Natural killer cell treated with Interleukin-12 subunit alpha and Interleukin-12 subunit beta and Interleukin-15 and Interleukin-18, amount 100 ng/mL, for 72 hours (primary cell): ENCODE measurements at regions not wholly inside any gene's neighbourhood (a gene's known extent, or its start where the extent isn't known, plus 50 kb on each side); places are given as distances from the start of the nearest gene placed in this dataset.

ENCODE experiments used
- ATAC-seq, 2 donors: fragments of 150-1000 bp; cut with Tn5 transposase in 1 of 2; sonication (Bioruptor Pico), chemical (Tn5 transposase) in 1 of 2; 2 replicates each; pipeline ENCODE4 v1.10.0; 2021
- DNase-seq: peaks from one replicate; pipeline ENCODE4 v3.0.0; 2022; ENCODE audit warnings: low spot score
- H3K27ac Mint-ChIP-seq, 2 donors: 1 replicate in 1 of 2; 2 replicates in 1 of 2; pipeline ENCODE4 v1.8.0; 2022; ENCODE audit warnings: mixed read lengths in 2 of 2, mild to moderate bottlenecking in 1 of 2, moderate library complexity in 1 of 2
- H3K27me3 Mint-ChIP-seq, 2 donors: 1 replicate in 1 of 2; 2 replicates in 1 of 2; pipeline ENCODE4 v1.8.0; 2022; ENCODE audit warnings: mixed read lengths in 2 of 2
- H3K36me3 Mint-ChIP-seq: one replicate; pipeline ENCODE4 v1.8.0; 2022; ENCODE audit warnings: mixed read lengths
- H3K4me1 Mint-ChIP-seq, 2 donors: 1 replicate in 1 of 2; 2 replicates in 1 of 2; pipeline ENCODE4 v1.8.0; 2022; ENCODE audit warnings: low read depth in 2 of 2, mixed read lengths in 2 of 2, mild to moderate bottlenecking in 1 of 2
- H3K4me3 Mint-ChIP-seq: one replicate; pipeline ENCODE4 v1.8.0; 2022; ENCODE audit warnings: mixed read lengths
- H3K9me3 Mint-ChIP-seq: 2 replicates; pipeline ENCODE4 v1.8.0; 2022; ENCODE audit warnings: mixed read lengths

DNA sequence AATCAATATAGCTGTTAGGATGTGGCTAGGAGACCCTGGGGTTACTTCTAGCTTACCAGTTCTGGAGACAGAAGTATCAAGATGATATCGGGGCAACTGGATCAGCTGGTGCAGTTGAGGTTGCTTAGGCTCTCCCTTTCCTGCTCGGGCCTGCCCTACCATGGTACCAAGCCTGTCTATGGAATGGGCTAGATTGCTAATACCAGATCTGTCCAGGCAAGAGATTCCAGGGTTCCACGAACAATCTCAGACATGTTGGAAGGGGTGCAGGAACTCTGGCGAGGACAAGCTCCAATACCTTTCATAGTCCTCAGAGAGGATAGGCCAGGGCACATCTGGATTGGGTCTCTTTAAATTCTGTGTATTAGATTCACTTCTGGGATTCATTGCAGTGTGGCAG, 53.8 kb downstream of the ADM start:
- ATAC-seq (no peak), DNase-seq (no peak)
- Mint-ChIP-seq H3K4me1 (no peaks in the 10 kb centered on the region), H3K36me3 (peaks cover 4% of the 10 kb centered on the region), H3K9me3 (no peaks in the 10 kb centered on the region), H3K27me3 (peaks cover 23 to 60% of the 10 kb centered on the region in 2 donors), H3K4me3 (no peak overlapping the region), H3K27ac (no peak overlapping the region)

DNA sequence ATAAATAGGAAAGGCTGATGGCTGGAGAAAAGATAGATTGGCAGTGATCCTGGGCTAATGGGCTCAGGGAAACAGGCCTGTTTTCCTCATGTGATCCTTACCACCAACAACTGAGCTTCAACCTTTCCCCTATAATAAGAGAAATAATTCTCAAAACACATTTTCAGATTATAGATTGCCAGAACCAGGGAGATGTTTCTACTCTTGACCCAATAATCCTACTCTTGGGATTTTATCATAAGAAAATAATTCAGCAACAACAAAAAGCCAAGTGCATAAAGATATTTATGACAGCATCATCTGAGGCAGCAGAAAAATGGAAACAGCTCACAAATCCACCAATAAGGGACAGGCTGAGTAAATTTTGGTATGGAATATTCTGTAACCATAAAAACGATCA, 54.3 kb downstream of the ADM start:
- Mint-ChIP-seq H3K9me3 (no peaks in the 10 kb centered on the region), H3K27me3 (peaks cover 22 to 59% of the 10 kb centered on the region in 2 donors), H3K4me1 (no peaks in the 10 kb centered on the region), H3K27ac (no peak overlapping the region), H3K4me3 (no peak overlapping the region), H3K36me3 (peaks cover 4% of the 10 kb centered on the region)
- no peak for DNase-seq
- no peak for ATAC-seq

DNA sequence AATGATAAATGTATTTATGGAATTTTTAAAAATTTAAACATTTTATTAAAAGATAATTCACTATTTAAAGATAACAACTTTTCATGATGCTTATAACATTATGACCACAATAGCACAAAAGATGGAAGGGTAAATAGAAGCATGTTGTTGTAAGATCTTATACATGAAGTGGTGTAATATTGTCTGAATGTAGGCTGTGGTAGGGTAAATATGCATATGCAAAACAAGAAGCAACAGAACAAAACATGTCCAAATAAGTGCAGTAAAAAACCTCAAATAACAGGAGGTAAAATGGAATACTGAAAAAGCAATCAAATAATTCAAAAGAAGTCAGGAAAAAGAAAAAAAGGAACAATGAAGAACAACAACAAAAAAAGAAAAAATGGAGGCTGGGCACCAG, 56.0 kb downstream of the ADM start:
- H3K27me3 Mint-ChIP-seq: peaks cover 16 to 45% of the 10 kb centered on the region in 2 donors
- DNase-seq (no peak), ATAC-seq (no peak)
- no peaks in the 10 kb centered on the region for H3K4me1 Mint-ChIP-seq
- H3K9me3 Mint-ChIP-seq: no peaks in the 10 kb centered on the region
- peaks cover 4% of the 10 kb centered on the region for H3K36me3 Mint-ChIP-seq
- H3K4me3 Mint-ChIP-seq: no peak overlapping the region
- no peak overlapping the region for H3K27ac Mint-ChIP-seq

DNA sequence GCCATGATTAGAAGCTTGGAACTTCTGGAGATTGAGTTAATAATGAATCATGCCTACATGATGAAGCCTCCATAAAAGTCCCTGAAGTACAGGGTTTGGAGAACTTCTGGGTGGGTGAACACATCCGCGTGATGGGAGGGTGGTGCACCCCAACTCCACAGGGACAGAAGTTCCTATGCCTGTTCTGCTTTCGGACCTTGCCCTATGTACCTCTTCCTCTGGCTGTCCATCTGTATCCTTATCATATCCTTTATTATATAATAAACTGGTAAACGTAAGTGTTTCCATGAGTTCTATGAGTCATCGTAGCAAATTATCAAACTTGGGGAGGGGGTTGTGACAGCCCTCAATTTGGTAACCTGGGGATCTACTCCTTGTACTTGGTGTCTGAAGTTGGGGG, 60.2 kb downstream of the ADM start:
- no peak overlapping the region for H3K4me3 Mint-ChIP-seq
- no peak for ATAC-seq

DNA sequence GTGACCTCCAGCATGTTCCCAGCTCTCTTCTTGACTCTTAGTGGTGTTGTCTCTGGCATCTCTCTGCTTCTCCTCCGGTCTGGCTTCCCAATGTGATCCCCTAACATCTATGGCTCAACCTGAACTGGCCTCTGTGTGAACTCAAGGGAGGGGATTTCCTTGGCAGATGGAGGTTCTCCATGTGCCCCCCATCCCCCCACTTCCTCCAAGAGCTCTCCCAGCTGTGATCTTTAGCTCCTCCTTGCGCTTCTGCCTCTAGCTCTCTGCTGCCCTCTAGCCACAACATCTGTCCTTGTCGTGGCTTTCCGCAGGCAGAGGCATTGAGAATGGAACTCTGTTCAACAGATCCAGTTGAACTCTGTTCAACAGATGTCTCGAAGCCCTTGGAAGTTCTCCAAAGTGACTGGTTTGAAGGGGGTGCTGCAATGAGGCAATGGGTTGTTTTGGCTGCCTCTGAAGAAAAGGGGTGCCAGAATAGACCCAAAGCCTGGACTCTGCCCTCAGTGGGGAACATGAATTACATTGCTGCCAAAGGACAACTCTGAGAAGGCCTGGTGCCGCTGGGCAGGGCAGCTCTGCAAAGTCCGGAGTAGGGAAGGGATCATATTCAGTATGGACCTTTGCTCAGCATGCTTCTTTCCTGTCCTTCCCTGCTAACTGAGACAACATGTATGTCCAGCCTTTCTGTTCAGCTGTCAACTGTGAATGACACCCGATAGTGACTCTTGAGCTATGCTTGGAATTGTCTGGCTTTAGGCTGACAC, 61.9 kb downstream of the ADM start:
- peak; percentile 81 to 86 for ATAC-seq
- peaks cover 17 to 20% of the 10 kb centered on the region in 2 donors for H3K27me3 Mint-ChIP-seq
- peaks cover 8 to 9% of the 10 kb centered on the region in 2 donors for H3K4me1 Mint-ChIP-seq
- H3K36me3 Mint-ChIP-seq: no peaks in the 10 kb centered on the region
- H3K9me3 Mint-ChIP-seq: no peaks in the 10 kb centered on the region
- peak overlapping the region; percentile 21 for H3K4me3 Mint-ChIP-seq
- H3K27ac Mint-ChIP-seq: peak overlapping the region in 1 of 2 donors; percentile 12
- peak; percentile 65 for DNase-seq

More for the DNA sequence above, 60.2 kb downstream of the ADM start:
- Mint-ChIP-seq H3K27ac (no peak overlapping the region), H3K9me3 (no peaks in the 10 kb centered on the region), H3K36me3 (peaks cover 4% of the 10 kb centered on the region), H3K27me3 (peaks cover 18 to 28% of the 10 kb centered on the region in 2 donors), H3K4me1 (peaks cover 8 to 9% of the 10 kb centered on the region in 2 donors)
- no peak for DNase-seq

DNA sequence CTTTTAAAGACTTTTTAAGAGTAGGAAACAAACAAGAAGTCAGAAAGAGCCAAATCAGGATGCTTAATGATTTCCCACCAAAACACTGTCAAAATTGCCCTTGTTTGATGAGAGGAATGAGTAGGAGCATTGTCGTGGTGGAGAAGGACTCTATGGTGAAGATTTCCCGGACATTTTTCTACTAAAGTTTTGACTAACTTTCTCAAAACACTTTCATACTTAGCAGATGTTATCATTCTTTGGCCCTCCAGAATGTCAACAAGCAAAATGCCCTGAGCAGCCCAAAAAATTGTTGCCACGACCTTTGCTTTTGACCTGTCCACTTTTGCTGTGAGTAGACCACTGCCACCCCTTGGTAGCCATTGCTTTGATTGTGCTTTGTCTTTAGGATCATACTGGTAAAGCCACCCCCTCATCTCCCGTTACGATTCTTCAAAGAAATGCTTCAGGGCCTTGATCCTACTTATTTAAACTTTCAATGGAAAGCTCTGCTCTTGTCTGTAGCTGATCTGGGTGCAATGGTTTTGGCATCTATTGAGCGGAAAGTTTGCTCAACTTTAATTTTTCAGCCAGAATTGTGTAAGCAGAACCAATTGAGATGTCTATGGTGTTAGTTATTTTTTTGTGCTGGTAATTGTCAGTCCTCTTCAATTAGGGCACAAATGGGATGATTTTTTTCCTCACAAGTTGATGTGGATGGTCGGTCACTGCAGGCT, 67.2 kb downstream of the ADM start:
- ATAC-seq: no peak
- no peak overlapping the region for H3K27ac Mint-ChIP-seq
- H3K9me3 Mint-ChIP-seq: no peaks in the 10 kb centered on the region

DNA sequence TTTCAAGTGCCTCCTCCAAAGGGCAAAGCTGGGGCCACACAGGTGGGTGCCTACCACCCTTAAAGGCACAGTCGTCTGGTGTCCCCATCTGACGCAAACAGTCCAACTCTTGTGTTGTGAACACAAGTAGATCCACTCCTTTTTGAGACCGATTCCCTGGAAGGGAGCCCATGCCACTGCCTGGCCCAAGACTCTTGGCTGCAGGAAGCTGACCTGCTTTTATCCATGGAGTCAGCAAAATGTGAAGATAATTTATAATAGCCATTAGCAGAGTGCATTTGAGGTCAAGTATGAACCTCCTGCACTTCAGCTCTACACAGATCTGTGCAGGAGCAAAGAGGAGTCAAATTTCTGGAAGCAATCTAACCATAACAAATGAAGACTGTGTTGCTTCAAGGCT, 68.5 kb downstream of the ADM start:
- Mint-ChIP-seq H3K27ac (no peak overlapping the region), H3K4me3 (no peak overlapping the region)
- DNase-seq: no peak

More for the DNA sequence above, 67.2 kb downstream of the ADM start:
- no peaks in the 10 kb centered on the region for H3K36me3 Mint-ChIP-seq
- no peak for DNase-seq
- H3K4me3 Mint-ChIP-seq: no peak overlapping the region
- H3K27me3 Mint-ChIP-seq: peaks cover 18 to 25% of the 10 kb centered on the region in 2 donors
- no peaks in the 10 kb centered on the region for H3K4me1 Mint-ChIP-seq

DNA sequence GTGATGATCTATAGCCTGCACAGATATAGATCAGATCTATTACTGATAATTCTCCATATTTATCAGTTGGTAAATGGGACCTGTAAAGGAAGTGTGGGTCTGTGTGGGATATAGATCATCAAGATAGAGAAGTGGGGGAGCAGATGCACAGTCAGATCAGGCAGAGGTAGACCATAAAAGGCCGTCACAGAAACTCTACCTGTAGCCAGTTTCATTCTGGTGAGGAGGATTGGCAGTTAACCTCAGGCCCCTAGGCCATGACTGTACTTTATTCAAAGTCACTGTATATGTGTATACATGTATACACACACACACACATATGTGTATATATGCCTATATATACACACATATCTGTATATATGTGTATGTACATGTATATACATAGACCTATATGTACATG, 69.1 kb downstream of the ADM start:
- Mint-ChIP-seq H3K4me1 (no peaks in the 10 kb centered on the region), H3K27me3 (peaks cover 11 to 19% of the 10 kb centered on the region in 2 donors), H3K9me3 (no peaks in the 10 kb centered on the region), H3K4me3 (no peak overlapping the region), H3K36me3 (no peaks in the 10 kb centered on the region), H3K27ac (no peak overlapping the region)
- ATAC-seq (no peak), DNase-seq (no peak)

More for the DNA sequence above, 68.5 kb downstream of the ADM start:
- Mint-ChIP-seq H3K9me3 (no peaks in the 10 kb centered on the region), H3K4me1 (no peaks in the 10 kb centered on the region), H3K27me3 (peaks cover 11 to 19% of the 10 kb centered on the region in 2 donors), H3K36me3 (no peaks in the 10 kb centered on the region)
- no peak for ATAC-seq

DNA sequence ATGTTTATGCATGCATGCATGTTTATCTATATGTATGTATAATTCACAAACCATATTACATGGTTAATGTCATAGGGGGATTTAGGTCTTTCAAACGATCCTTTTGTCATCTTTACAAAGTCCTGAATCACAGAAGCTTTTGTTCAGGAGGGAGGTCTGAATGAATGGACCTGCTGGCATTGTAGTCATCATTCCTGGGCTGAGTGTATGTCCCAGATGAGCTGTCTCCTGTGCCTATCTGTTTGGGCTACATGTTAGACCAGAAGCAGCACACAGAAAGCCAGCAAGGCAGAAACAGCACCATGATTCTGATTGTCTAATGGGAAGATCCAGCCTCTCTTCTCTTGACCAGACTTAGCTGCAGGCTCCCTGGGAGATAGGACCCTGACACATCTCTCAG, 69.5 kb downstream of the ADM start:
- DNase-seq (no peak), ATAC-seq (no peak)
- Mint-ChIP-seq H3K27ac (no peak overlapping the region), H3K9me3 (no peaks in the 10 kb centered on the region), H3K27me3 (peaks cover 11 to 19% of the 10 kb centered on the region in 2 donors), H3K4me1 (no peaks in the 10 kb centered on the region), H3K36me3 (no peaks in the 10 kb centered on the region), H3K4me3 (no peak overlapping the region)

DNA sequence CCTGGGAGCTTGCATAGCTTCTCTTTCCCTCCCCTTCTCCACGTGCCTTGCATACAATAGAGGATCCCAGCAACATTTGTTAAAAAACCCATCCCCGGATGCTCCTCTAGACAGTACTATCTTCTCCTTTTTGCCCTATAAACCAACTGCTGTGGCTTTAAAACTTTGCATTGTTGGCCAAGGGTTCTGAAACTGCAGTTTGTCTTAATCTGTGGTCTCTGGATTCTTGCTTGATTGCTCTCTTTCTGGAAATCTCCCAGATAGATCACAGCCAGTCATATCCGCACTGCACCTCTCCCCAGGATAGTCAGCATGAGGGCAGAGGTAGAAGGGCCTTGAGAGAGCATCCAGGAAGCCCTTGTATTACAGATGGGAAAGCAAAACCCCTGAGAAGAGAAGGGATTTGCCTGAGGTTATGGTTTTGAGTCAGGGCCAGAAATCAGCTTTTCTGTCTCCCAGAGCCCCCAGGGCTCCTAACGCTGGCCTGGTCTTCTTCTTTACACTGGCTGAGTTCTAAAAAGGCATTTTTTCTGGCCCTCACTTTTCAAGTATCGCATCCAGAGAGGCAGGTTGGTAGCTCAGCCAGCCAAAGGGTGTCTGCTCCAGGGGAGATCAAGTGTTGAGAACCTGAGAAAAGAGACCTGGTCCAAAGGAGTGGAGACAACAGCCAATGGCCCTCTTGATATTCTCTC, 70.6 kb downstream of the ADM start:
- no peak overlapping the region for H3K27ac Mint-ChIP-seq
- H3K4me3 Mint-ChIP-seq: no peak overlapping the region
- no peaks in the 10 kb centered on the region for H3K4me1 Mint-ChIP-seq
- no peak for DNase-seq
- H3K36me3 Mint-ChIP-seq: no peaks in the 10 kb centered on the region
- no peak for ATAC-seq
- peaks cover 11 to 17% of the 10 kb centered on the region in 2 donors for H3K27me3 Mint-ChIP-seq
- no peaks in the 10 kb centered on the region for H3K9me3 Mint-ChIP-seq

DNA sequence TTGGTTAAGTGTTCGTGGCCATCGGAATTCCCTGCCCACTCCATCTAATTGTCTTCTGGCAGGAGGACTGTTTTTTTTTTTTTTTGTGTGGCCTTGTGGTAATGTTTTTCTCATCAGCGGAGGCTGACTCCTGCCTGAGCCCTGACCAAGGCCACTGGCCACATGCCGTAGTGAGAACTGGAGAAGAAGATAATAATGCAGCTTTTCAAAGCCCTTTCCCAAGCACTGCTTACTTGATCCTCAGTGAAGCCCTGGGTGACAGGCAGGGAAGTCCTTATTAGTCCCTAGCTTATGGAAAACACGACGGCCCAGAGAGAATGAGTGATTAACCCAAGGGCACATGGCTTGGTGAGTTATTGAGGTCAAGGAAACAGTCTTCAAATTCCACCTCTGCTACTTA, 71.2 kb downstream of the ADM start:
- Mint-ChIP-seq H3K4me1 (no peaks in the 10 kb centered on the region), H3K36me3 (no peaks in the 10 kb centered on the region), H3K9me3 (no peaks in the 10 kb centered on the region), H3K27me3 (peaks cover 11 to 15% of the 10 kb centered on the region in 2 donors), H3K27ac (no peak overlapping the region), H3K4me3 (no peak overlapping the region)
- ATAC-seq (no peak), DNase-seq (no peak)

DNA sequence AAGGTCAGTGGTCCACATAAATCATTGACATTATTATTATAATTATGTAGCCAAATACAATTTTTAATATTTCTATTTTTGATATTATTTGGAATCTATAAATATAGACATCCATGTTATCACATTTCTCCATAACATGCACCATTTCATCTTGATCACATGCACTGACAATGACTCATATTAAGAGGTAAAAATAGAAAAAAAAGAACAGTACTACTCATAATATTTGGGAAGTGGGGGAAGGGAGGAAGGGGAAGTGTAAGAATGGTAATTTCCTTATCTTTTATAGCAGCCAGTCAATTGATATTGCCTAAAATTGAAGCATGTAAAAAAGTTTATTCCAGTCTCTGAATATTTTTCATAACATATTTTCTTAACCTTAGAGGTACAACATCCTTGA, 72.3 kb downstream of the ADM start:
- Mint-ChIP-seq H3K27me3 (peaks cover 12 to 14% of the 10 kb centered on the region in 2 donors), H3K9me3 (no peaks in the 10 kb centered on the region), H3K4me3 (no peak overlapping the region), H3K4me1 (no peaks in the 10 kb centered on the region), H3K27ac (no peak overlapping the region), H3K36me3 (no peaks in the 10 kb centered on the region)
- no peak for DNase-seq
- no peak for ATAC-seq

DNA sequence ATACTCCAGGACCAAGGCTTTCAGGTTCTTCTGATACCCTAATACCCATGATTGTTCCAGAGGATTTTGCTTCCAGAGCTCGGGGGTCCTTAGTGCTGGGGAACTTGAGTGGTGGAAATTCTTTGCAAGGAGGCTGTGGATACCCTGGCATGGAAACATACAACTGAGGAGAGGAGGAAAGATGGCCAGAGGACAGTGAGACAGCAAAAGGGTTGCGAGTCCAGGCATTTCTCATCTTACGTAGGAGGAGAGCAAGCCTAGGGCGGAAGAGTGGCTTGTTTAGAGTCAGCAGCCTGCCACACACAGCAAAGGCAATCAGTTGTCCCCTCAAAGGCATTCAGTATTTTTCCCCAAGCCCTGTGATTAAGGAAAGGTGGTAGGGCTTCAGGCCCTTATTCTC, 73.5 kb downstream of the ADM start:
- H3K27me3 Mint-ChIP-seq: peaks cover 10 to 12% of the 10 kb centered on the region in 2 donors
- H3K9me3 Mint-ChIP-seq: no peaks in the 10 kb centered on the region
- no peaks in the 10 kb centered on the region for H3K4me1 Mint-ChIP-seq
- H3K36me3 Mint-ChIP-seq: no peaks in the 10 kb centered on the region
- no peak overlapping the region for H3K27ac Mint-ChIP-seq
- ATAC-seq (no peak), DNase-seq (no peak)
- H3K4me3 Mint-ChIP-seq: no peak overlapping the region

DNA sequence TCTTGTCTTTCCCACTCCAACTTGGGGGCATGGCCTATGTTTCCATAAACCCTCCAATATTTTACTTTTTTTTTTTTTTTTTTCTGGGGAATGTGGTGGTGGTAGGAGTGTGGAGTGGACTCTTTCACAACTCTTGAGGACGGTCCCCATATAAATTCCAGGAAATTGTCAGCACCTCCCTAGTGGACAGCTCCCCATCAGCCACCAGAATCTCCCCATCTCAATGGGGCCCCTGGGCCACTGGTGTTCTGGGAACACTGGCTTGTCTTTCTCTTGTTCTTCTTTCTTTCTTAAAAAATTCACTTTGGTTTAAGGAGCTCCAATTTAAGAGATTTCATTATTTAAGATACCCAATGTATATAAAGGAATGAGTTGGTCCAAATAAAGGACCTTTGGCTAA, 74.1 kb downstream of the ADM start:
- no peak for ATAC-seq
- Mint-ChIP-seq H3K27ac (no peak overlapping the region), H3K36me3 (no peaks in the 10 kb centered on the region), H3K4me3 (no peak overlapping the region), H3K4me1 (no peaks in the 10 kb centered on the region), H3K9me3 (no peaks in the 10 kb centered on the region), H3K27me3 (peaks cover 8 to 9% of the 10 kb centered on the region in 2 donors)
- DNase-seq: no peak
